Activated CD4-positive, alpha-beta T cell treated with anti-CD3 and anti-CD28 coated beads, Interleukin-2, amount 10 ng/mL, durations not matched to agents 7 days and 5 days (primary cell): ENCODE measurements at regions not wholly inside any gene's neighbourhood (a gene's known extent, or its start where the extent isn't known, plus 50 kb on each side); places are given as distances from the start of the nearest gene placed in this dataset.
"Not testable (repeated sequence)": the region's sequence is repeated elsewhere in the genome, so short reads cannot be mapped to it uniquely, and the experiment has no call there.

Source experiments
- CTCF ChIA-PET: fragments of 350-600 bp; sonication (Branson Sonifier 250); formaldehyde crosslinking; loops from one replicate; lab custom pipeline; 2021; ENCODE audit warnings: antibody characterized with exemption; lab: Charles Lee
- POLR2A ChIA-PET: fragments of 350-600 bp; sonication (Branson Sonifier 250); formaldehyde crosslinking; loops from one replicate; lab custom pipeline; 2021; ENCODE audit warnings: antibody characterized with exemption; lab: Charles Lee
- DNase-seq: peaks from one replicate; pipeline ENCODE4 v3.0.0-alpha.2; 2020
- H3K27ac Mint-ChIP-seq: one replicate; pipeline ENCODE4 v1.8.0; 2021; ENCODE audit warnings: mild to moderate bottlenecking, moderate library complexity, mixed read lengths
- H3K27me3 Mint-ChIP-seq: one replicate; pipeline ENCODE4 v1.8.0; 2021; ENCODE audit warnings: mixed read lengths
- H3K36me3 Mint-ChIP-seq: one replicate; pipeline ENCODE4 v1.8.0; 2021; ENCODE audit warnings: low read depth, mixed read lengths
- H3K4me1 Mint-ChIP-seq: one replicate; pipeline ENCODE4 v1.8.0; 2021; ENCODE audit warnings: mixed read lengths
- H3K4me3 Mint-ChIP-seq: one replicate; pipeline ENCODE4 v1.8.0; 2021; ENCODE audit warnings: mild to moderate bottlenecking, moderate library complexity, mixed read lengths
- H3K9me3 Mint-ChIP-seq: one replicate; pipeline ENCODE4 v1.8.0; 2021; ENCODE audit warnings: mixed read lengths

GRCh38 chr2:198270157-198270556 lies 465.8 kb downstream of the PLCL1 start:
- POLR2A ChIA-PET, H3K27ac Mint-ChIP-seq, H3K27me3 Mint-ChIP-seq, H3K9me3 Mint-ChIP-seq, H3K4me1 Mint-ChIP-seq, DNase-seq, H3K4me3 Mint-ChIP-seq, H3K36me3 Mint-ChIP-seq: not testable (repeated sequence)
- CTCF ChIA-PET = interaction anchor here (1.1 kb wide), 1 partner anchor 20 kb away, joined by 3 read pairs; no protein-coding TSS in a partner anchor

DNA sequence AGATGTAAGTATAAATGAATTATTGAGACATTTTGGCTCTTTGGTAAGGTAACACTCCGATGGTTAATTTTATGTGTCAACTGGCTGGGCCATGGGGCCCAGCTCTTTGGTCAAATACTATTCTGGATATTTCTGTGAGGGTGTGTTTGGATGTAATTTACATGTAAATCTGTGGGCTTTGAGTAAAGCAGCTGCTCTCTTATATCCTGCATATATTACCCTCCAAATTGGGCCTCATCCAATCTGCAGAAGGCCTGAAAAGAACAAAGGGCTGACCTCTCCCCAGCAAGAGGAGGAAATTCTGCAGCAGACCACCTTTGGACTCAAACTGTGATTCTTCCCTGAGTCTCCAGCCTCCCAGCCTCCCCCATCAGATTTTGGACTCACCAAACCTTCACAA lies 464.1 kb downstream of the PLCL1 start:
- H3K4me3 Mint-ChIP-seq = no peak overlapping the region
- no peaks in the 10 kb centered on the region for H3K36me3 Mint-ChIP-seq
- POLR2A ChIA-PET = no interaction called here
- no peak for DNase-seq
- peaks cover 2% of the 10 kb centered on the region for H3K27me3 Mint-ChIP-seq
- H3K9me3 Mint-ChIP-seq = no peaks in the 10 kb centered on the region
- CTCF ChIA-PET = interaction anchor here (1.4 kb wide), 1 partner anchor 9 kb away, joined by 3 read pairs; no protein-coding TSS in a partner anchor
- no peaks in the 10 kb centered on the region for H3K4me1 Mint-ChIP-seq
- no peak overlapping the region for H3K27ac Mint-ChIP-seq

DNA sequence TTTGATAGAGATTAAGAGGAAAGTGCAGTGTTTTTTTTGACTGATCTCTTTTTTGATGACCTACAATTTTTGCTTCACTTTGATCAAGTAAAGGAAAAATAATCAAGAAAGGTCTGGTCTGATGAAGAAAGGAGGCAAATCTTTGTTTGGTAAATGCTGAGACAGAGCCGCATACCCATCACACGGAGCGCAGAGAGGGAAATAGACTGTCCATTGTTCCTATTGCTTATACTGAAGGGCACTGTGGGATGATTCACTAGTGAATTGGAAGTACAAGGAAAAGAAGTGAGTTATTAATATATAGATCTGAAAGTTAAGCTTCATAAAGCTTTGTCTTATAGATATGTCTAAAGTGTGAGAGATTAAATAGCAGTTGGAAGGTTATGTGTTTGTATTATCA lies 455.1 kb downstream of the PLCL1 start:
- no peaks in the 10 kb centered on the region for H3K9me3 Mint-ChIP-seq
- no peaks in the 10 kb centered on the region for H3K36me3 Mint-ChIP-seq
- no peaks in the 10 kb centered on the region for H3K4me1 Mint-ChIP-seq
- ChIA-PET POLR2A (no interaction called here), CTCF (no interaction called here)
- no peak overlapping the region for H3K4me3 Mint-ChIP-seq
- H3K27ac Mint-ChIP-seq = no peak overlapping the region
- no peak for DNase-seq
- peaks cover 4% of the 10 kb centered on the region for H3K27me3 Mint-ChIP-seq

DNA sequence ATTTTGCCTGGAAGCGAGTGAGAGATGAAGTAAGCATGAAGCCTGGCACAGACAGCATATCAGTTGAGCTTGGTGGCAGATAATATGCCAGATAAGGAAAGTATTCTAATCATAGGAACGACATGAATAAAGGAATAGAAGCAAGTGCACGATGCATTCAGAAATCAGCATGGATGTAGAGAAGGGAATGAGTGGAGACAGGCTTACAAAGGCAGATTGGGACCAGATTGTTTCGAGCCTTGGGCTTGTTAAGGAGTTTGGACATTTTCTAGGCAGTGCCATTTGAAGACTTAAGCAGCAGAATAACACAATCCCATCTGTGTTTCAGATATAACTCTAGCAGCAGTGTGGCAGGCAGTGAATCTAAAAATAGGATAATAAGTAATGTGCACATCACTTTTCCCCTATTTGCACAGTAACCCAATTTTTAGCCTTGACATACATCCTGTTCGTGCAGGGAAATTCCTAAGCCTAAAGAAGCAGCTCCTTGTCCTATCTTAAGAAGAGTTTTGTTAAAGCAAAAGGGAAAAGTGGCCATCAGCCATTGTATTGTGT lies 450.2 kb downstream of the PLCL1 start:
- ChIA-PET CTCF (no interaction called here), POLR2A (no interaction called here)

GRCh38 chr2:198253995-198254394 lies 449.6 kb downstream of the PLCL1 start:
- Mint-ChIP-seq H3K4me1 (no peaks in the 10 kb centered on the region), H3K36me3 (no peaks in the 10 kb centered on the region), H3K27ac (no peak overlapping the region), H3K27me3 (peaks cover 17% of the 10 kb centered on the region), H3K4me3 (no peak overlapping the region), H3K9me3 (no peaks in the 10 kb centered on the region)
- POLR2A ChIA-PET = no interaction called here
- no peak for DNase-seq
- CTCF ChIA-PET = no interaction called here

More for the DNA sequence above, 450.2 kb downstream of the PLCL1 start:
- Mint-ChIP-seq H3K4me1 (no peaks in the 10 kb centered on the region), H3K36me3 (no peaks in the 10 kb centered on the region), H3K4me3 (no peak overlapping the region), H3K9me3 (no peaks in the 10 kb centered on the region), H3K27me3 (peaks cover 16% of the 10 kb centered on the region), H3K27ac (no peak overlapping the region)
- no peak for DNase-seq

- Mint-ChIP-seq H3K27me3 (peaks cover 19% of the 10 kb centered on the region), H3K27ac (no peak overlapping the region), H3K9me3 (no peaks in the 10 kb centered on the region), H3K4me1 (no peaks in the 10 kb centered on the region), H3K4me3 (no peak overlapping the region), H3K36me3 (no peaks in the 10 kb centered on the region)
- ChIA-PET POLR2A (no interaction called here), CTCF (no interaction called here)
- no peak for DNase-seq
These were observed 448.1 kb downstream of the PLCL1 start for GRCh38 chr2:198252472-198252871.

DNA sequence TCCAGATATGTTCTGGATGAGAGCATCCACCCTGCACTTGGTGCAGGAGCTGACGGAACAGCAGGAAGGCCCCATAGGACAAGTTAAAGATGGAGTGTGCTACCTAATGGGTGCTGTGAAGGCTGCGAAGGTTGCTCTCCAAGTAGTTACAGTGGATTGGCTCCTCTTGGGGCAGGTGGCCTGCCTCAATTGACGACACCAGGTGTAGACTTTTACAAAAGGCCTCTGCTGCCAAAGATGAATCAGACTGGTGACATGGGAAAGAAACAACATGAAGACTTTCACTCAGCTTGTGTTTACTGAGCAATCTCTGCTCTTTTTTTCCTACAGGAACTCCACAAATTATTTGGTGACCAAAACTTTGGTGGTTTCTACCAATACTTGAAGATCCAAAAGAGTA lies 437.7 kb downstream of the PLCL1 start:
- Mint-ChIP-seq H3K9me3 (no peaks in the 10 kb centered on the region), H3K36me3 (no peaks in the 10 kb centered on the region), H3K27me3 (peaks cover 5% of the 10 kb centered on the region), H3K4me1 (no peaks in the 10 kb centered on the region), H3K4me3 (no peak overlapping the region), H3K27ac (no peak overlapping the region)
- no peak for DNase-seq
- ChIA-PET CTCF (no interaction called here), POLR2A (no interaction called here)

DNA sequence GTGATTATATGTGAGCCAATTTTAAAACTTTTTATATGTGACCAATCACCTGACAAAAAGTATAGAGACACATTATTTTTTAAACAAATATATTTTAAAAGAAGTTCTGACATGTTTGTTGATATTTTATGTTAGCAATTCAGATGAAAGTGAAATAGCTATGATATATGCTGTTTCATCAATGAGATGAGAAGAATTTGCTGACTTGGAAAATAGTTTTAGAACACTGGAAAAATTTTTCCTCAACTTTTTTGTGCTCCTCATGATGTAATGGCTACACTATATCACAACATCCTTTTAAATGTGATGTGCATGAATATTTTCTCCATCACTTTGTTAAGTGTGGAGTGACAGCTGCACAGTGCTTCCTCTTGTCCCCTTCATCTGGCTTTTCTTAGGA lies 434.0 kb downstream of the PLCL1 start:
- no peak overlapping the region for H3K27ac Mint-ChIP-seq
- POLR2A ChIA-PET = no interaction called here
- CTCF ChIA-PET = no interaction called here
- no peaks in the 10 kb centered on the region for H3K4me1 Mint-ChIP-seq
- no peak for DNase-seq
- H3K36me3 Mint-ChIP-seq = no peaks in the 10 kb centered on the region
- no peaks in the 10 kb centered on the region for H3K9me3 Mint-ChIP-seq
- peaks cover 7% of the 10 kb centered on the region for H3K27me3 Mint-ChIP-seq
- H3K4me3 Mint-ChIP-seq = no peak overlapping the region

GRCh38 chr2:198236338-198236737 lies 431.9 kb downstream of the PLCL1 start:
- H3K9me3 Mint-ChIP-seq = no peaks in the 10 kb centered on the region
- H3K27me3 Mint-ChIP-seq = peaks cover 11% of the 10 kb centered on the region
- H3K4me1 Mint-ChIP-seq = no peaks in the 10 kb centered on the region
- H3K4me3 Mint-ChIP-seq = no peak overlapping the region
- H3K36me3 Mint-ChIP-seq = no peaks in the 10 kb centered on the region
- ChIA-PET CTCF (no interaction called here), POLR2A (no interaction called here)
- no peak overlapping the region for H3K27ac Mint-ChIP-seq
- no peak for DNase-seq

GRCh38 chr2:198232281-198232680 lies 427.9 kb downstream of the PLCL1 start:
- Mint-ChIP-seq H3K4me3 (no peak overlapping the region), H3K36me3 (no peaks in the 10 kb centered on the region), H3K4me1 (no peaks in the 10 kb centered on the region), H3K27me3 (peaks cover 14% of the 10 kb centered on the region), H3K27ac (no peak overlapping the region), H3K9me3 (no peaks in the 10 kb centered on the region)
- DNase-seq = no peak
- ChIA-PET CTCF (no interaction called here), POLR2A (no interaction called here)

GRCh38 chr2:198231562-198231961 lies 427.2 kb downstream of the PLCL1 start:
- DNase-seq = no peak
- Mint-ChIP-seq H3K27ac (no peak overlapping the region), H3K9me3 (no peaks in the 10 kb centered on the region), H3K27me3 (peaks cover 15% of the 10 kb centered on the region), H3K4me1 (no peaks in the 10 kb centered on the region), H3K4me3 (no peak overlapping the region), H3K36me3 (no peaks in the 10 kb centered on the region)
- ChIA-PET POLR2A (no interaction called here), CTCF (interaction anchor here (0.7 kb wide), 1 partner anchor 30 kb away, joined by 3 read pairs; no protein-coding TSS in a partner anchor)

DNA sequence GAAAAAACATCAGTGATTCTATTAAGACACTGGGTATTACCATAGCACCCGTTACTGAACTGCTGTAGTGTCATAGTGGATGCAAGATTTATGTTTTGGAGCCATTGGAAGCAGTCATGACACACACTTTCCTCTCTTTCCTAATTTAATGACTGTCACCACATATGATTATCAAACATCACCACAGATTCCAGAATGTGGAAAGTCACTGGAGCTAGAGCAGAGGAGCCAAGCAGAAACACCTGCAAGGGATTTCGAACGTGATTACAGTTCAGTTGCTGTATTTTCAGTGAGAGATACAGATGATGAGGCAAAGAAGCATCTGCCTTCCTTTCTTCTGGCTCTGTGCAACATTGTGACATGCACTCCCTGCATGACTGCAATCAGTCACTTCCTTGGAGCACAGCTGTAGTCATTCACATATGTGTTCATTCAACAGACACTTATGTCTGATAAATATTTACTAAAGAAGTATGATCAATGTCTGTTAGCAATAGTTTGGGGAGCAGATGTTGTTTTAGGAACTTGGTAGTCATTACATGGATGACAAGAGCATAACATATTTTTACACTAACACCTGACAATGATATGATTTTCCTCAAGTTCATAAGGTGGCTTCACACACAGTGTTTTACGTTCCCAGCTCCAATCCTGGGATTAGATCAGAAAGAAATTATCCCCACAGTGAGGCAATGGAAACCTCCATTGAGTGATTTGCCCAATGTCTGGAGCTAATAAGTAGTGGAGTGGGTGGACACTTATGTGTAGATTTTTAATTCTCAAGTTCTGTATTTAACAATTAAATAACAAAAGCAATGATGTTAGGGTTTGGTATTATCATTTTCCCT lies 416.6 kb downstream of the PLCL1 start:
- CTCF ChIA-PET = no interaction called here
- Mint-ChIP-seq H3K4me1 (no peaks in the 10 kb centered on the region), H3K4me3 (no peak overlapping the region), H3K9me3 (no peaks in the 10 kb centered on the region), H3K36me3 (no peaks in the 10 kb centered on the region), H3K27ac (no peak overlapping the region), H3K27me3 (no peaks in the 10 kb centered on the region)
- POLR2A ChIA-PET = no interaction called here
- no peak for DNase-seq

DNA sequence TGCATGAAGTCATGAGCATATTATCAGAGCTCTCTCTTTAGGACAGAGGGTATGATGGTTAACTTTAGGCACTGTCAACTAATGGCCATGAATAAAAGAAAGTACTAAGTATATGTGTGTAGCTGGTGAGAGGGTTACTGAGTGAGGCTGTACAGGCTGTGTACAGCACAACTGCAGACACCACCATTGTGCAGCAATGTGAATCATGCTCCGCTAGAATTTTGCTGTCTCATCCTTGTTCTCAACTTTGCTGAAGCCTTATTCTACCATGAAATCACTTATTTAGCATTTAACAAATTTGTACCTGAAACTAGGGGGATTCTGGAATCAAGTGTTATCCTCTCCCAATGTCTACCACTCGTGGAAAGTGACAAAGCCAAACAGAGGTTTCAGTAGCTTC lies 414.9 kb downstream of the PLCL1 start:
- no peak overlapping the region for H3K4me3 Mint-ChIP-seq
- H3K4me1 Mint-ChIP-seq = no peaks in the 10 kb centered on the region
- no peak for DNase-seq
- no peaks in the 10 kb centered on the region for H3K9me3 Mint-ChIP-seq
- CTCF ChIA-PET = no interaction called here
- H3K27me3 Mint-ChIP-seq = no peaks in the 10 kb centered on the region
- H3K36me3 Mint-ChIP-seq = no peaks in the 10 kb centered on the region
- no peak overlapping the region for H3K27ac Mint-ChIP-seq
- POLR2A ChIA-PET = no interaction called here
